Neutrophil (primary cell): ENCODE measurements at regions not wholly inside any gene's neighbourhood (a gene's known extent, or its start where the extent isn't known, plus 50 kb on each side); places are given as distances from the start of the nearest gene placed in this dataset.

Experiments
- H3K27ac ChIP-seq: fragments of 200-600 bp; sonication (generic); 2 replicates; pipeline ENCODE4 v1.5.1; 2016; ENCODE audit warnings: mild to moderate bottlenecking, moderate library complexity
- H3K27me3 ChIP-seq: fragments of 200-600 bp; sonication (generic); 2 replicates; pipeline ENCODE4 v1.6.0; 2016; ENCODE audit warnings: mild to moderate bottlenecking
- H3K36me3 ChIP-seq: fragments of 200-600 bp; sonication (generic); 2 replicates; pipeline ENCODE4 v1.5.1; 2017
- H3K4me1 ChIP-seq, 2 experiments: fragments of 200-600 bp in 1 of 2; sonication (generic) in 1 of 2; 1 replicate in 1 of 2; 2 replicates in 1 of 2; pipeline versions ENCODE4 v1.5.1 to v1.6.1; 2013 to 2016; ENCODE audit warnings: low read depth in 1 of 2, low read length in 1 of 2, mild to moderate bottlenecking in 1 of 2, moderate library complexity in 1 of 2; ENCODE audit not compliant: control insufficient read depth in 1 of 2, insufficient read depth in 1 of 2
- H3K4me3 ChIP-seq, 2 experiments: fragments of 200-600 bp in 1 of 2; sonication (generic) in 1 of 2; 1 replicate in 1 of 2; 2 replicates in 1 of 2; pipeline ENCODE4 v1.5.1; 2013 to 2016; ENCODE audit warnings: low read depth in 1 of 2, low read length in 1 of 2, mild to moderate bottlenecking in 1 of 2, moderate library complexity in 1 of 2
- H3K9me3 ChIP-seq: fragments of 200-600 bp; sonication (generic); 2 replicates; pipeline ENCODE4 v1.5.1; 2016
- TF ChIP-seq, protein P1 (sequence below): fragments of 200-600 bp; sonication (generic); IDR thresholded peaks from 2 replicates; pipeline ENCODE4 v1.5.1; 2016; ENCODE audit warnings: antibody characterized with exemption

DNA sequence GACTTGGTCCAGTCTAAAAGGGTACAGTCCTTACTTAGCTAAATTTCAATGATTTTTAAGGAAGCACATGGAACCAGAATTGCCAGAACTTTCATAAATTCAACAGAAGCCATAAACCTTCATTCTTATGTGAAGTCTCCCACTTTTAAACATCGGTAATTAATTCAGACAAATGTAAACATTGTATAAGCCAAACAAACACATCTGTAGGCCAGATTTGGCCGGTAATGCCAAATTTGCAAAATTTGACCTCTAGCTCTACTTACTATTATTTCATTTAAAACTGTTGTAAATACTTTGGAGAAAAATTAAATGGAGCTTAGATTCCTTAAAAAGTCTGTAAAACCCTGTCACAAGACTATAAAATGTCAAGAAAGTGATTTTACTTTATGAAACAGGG, 83.2 kb upstream of the GALNT5 start:
- Histone ChIP-seq H3K27ac (no peak overlapping the region), H3K9me3 (no peaks in the 10 kb centered on the region), H3K4me1 (peaks cover 0 to 8% of the 10 kb centered on the region in 2 experiments), H3K4me3 (no peak overlapping the region), H3K27me3 (peaks cover 10% of the 10 kb centered on the region), H3K36me3 (no peaks in the 10 kb centered on the region)
- TF ChIP-seq, protein P1, sequence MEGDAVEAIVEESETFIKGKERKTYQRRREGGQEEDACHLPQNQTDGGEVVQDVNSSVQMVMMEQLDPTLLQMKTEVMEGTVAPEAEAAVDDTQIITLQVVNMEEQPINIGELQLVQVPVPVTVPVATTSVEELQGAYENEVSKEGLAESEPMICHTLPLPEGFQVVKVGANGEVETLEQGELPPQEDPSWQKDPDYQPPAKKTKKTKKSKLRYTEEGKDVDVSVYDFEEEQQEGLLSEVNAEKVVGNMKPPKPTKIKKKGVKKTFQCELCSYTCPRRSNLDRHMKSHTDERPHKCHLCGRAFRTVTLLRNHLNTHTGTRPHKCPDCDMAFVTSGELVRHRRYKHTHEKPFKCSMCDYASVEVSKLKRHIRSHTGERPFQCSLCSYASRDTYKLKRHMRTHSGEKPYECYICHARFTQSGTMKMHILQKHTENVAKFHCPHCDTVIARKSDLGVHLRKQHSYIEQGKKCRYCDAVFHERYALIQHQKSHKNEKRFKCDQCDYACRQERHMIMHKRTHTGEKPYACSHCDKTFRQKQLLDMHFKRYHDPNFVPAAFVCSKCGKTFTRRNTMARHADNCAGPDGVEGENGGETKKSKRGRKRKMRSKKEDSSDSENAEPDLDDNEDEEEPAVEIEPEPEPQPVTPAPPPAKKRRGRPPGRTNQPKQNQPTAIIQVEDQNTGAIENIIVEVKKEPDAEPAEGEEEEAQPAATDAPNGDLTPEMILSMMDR = no peak

DNA sequence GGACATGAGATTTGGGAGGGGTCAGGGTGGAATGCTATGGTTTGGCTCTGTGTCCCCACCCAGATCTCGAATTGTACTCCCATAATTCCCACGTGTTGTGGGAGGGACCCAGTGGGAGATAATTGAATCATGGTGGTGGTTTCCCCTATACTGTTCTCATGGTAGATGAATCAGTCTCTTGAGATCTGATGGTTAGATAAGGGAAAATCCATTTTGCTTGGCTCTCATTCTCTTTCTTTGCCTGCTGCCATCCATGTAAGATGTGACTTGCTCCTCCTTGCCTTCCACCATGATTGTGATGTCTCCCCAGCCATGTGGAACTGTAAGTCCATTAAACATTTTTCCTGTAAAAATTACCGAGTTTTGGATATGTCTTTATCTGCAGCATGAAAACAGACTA, 80.9 kb upstream of the GALNT5 start:
- Histone ChIP-seq H3K4me3 (no peak overlapping the region), H3K4me1 (peaks cover 0 to 31% of the 10 kb centered on the region in 2 experiments), H3K9me3 (no peaks in the 10 kb centered on the region), H3K27ac (no peak overlapping the region), H3K36me3 (no peaks in the 10 kb centered on the region), H3K27me3 (peaks cover 10% of the 10 kb centered on the region)
- TF ChIP-seq, protein P1 = no peak

DNA sequence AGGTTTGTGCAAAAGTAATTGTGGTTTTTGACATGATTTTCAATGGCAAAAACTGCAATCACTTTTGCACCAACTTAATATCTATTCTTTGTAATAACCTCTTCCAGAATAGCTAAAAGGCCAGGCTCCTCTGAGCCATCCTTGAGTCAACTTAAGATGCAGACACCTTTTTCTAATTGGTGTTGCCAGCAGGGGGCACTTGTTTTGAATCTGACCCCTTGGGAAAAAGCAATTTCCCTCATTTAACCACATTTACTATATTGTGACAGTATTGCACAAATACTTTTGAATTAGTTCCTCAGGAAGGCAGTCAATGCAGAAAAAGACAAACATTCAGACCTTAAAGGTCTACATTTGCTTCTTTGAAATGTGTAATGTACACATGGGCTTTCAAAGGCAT, 78.6 kb upstream of the GALNT5 start:
- no peaks in the 10 kb centered on the region for H3K27me3 ChIP-seq
- no peaks in the 10 kb centered on the region for H3K36me3 ChIP-seq
- TF ChIP-seq, protein P1 = no peak
- no peak overlapping the region for H3K27ac ChIP-seq
- no peak overlapping the region for H3K4me3 ChIP-seq
- no peaks in the 10 kb centered on the region for H3K9me3 ChIP-seq
- peaks cover 6 to 50% of the 10 kb centered on the region in 2 experiments for H3K4me1 ChIP-seq

DNA sequence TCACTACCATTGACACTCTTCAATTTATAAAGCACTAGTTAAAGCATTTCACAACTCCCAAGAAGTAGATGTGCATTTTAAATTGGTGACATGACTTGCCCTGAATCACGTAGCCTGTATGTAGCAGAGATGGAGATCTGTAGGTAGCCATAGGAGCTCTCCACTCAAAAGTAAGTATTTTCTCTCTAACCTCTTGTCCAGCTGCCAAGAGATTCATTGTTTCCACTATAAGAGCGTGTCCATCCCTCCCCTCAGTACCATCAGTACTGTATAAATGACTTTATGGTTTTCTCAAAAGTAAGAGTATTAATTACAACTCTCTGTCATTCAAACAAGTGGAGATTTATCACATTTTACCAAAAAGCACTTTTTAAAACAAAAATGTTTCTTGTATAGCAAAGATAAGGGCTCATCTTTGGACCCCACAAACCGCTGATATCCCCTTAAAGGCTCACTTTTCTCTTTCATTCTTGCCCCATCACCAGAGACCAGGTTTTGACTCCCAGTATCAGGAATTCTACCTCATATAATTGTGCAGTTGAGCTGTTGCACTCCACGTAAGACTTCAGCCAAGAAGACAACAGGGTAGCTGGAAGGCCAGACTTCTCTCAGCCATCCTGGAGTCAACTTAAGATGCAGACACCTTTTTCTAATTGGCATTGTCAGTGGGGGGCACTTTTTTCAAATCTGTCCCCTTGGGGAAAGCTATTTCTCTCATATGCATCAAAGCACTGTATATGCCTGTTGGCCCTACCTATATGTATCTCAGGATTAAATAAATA, 78.0 kb upstream of the GALNT5 start:
- Histone ChIP-seq H3K4me1 (peaks cover 6 to 50% of the 10 kb centered on the region in 2 experiments), H3K27ac (no peak overlapping the region)
- TF ChIP-seq, protein P1 = no peak

DNA sequence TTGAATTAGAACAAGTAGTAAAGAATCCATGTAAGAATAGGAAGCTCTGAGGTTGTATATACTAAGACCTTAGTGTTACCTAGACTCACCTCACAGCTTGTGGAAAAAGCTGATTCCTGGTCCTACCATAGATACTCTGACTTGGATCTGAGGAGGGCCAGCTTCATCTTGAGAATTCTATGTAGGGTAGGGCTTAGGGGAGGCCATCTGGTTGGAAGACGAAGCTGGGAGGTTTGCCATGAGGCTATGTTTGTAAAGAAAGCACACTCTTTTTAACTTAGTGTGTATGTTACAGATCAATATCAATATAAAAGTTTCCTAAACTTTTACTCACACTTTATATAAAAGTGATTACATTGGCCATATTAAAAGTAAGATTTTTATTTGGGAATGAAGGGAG, 77.1 kb upstream of the GALNT5 start:
- Histone ChIP-seq H3K4me1 (peaks cover 6 to 50% of the 10 kb centered on the region in 2 experiments), H3K9me3 (no peaks in the 10 kb centered on the region), H3K4me3 (no peak overlapping the region), H3K27me3 (no peaks in the 10 kb centered on the region), H3K27ac (no peak overlapping the region), H3K36me3 (no peaks in the 10 kb centered on the region)
- TF ChIP-seq, protein P1 = no peak

More for the DNA sequence above, 78.0 kb upstream of the GALNT5 start:
- Histone ChIP-seq H3K36me3 (no peaks in the 10 kb centered on the region), H3K27me3 (no peaks in the 10 kb centered on the region), H3K9me3 (no peaks in the 10 kb centered on the region), H3K4me3 (no peak overlapping the region)
